ENCODE measurements at regions not wholly inside any gene's neighbourhood (a gene's known extent, or its start where the extent isn't known, plus 50 kb on each side); places are given as distances from the start of the nearest gene placed in this dataset.
"Not testable (repeated sequence)": the region's sequence is repeated elsewhere in the genome, so short reads cannot be mapped to it uniquely, and the experiment has no call there.

DNA sequence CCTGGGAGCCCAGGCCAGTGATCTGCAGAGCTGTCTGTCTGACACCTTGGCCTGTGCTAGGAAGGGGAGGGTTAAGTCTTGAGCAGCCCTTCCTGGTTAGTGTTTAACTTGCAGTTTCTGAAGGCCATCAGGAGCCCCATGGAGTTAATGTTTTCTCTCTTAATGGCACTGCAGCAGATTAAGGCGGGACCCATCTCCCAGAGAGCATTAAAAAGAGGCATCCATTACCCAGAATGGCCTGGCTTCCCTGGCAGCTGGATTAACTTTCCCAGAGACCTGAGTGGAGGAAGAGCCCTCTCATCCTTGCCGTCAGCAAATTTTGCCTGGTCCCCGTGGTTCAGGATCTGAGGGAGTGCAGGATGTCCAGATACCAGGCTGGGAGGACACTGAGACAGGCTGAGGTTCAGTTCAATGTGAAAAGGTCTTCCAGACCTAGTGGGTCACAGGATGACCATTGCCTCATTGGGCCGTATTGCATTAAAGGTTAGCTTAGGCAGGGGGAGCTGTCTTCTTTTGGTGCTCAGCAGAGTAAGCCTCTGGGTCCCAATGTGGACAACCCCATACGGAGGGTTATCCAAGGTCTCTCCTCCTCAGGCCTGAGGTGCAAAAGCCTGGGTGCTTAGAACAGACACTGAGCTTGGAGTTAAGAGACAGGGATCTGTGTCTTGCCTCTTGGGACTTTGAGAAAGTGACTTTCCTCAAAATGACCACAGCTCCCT lies 522.6 kb downstream of the PTPRU start:
- DNase-seq (ENCODE audit: low read depth in 2 of 3, low spot score in 2 of 3): no peak

DNA sequence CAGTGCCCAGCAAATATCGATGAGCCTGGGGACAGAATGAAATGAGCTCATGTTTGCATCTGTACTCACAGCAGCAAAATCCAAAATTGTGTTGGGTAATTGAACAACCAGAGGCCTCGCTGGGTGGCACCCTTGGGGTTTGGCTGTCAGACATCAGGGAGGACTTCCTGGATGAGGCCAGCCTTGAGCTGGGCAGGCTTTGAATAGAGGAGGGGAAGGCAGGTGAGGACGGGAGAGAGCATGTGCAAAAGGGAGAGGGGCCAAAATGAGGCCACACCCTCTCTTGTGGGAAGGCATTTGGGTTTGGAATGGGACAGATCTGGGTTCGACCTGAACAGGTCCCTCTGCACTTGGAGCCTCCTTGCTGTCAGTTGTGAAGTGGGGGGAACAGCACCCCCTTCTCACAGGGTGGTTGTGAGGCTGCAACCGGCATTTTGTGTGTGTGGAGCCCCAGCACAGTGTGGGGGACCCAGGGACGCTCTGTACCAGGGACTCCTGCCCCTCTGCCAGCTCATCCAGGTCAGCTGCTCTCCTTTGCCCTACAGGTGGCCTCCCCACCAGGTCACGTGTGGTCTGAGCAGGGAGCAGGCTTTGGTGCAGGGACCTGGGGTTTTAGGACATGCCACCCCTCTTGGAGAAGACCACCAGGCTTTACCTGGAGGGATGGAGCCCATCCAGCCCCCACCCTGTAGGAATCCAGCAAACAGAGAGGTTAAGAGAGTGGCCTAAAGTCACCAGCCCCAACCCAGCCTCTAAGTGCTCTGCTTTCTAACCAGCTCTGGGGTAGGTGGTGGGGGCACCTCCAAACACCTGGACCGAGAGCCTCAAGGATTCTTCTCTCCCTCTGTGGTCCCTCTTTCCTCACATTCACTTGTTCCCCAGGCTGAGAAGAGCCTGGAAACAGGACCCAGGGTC lies 521.8 kb downstream of the PTPRU start:
- no peak for DNase-seq (ENCODE audit: low read depth in 2 of 3, low spot score in 2 of 3)

DNA sequence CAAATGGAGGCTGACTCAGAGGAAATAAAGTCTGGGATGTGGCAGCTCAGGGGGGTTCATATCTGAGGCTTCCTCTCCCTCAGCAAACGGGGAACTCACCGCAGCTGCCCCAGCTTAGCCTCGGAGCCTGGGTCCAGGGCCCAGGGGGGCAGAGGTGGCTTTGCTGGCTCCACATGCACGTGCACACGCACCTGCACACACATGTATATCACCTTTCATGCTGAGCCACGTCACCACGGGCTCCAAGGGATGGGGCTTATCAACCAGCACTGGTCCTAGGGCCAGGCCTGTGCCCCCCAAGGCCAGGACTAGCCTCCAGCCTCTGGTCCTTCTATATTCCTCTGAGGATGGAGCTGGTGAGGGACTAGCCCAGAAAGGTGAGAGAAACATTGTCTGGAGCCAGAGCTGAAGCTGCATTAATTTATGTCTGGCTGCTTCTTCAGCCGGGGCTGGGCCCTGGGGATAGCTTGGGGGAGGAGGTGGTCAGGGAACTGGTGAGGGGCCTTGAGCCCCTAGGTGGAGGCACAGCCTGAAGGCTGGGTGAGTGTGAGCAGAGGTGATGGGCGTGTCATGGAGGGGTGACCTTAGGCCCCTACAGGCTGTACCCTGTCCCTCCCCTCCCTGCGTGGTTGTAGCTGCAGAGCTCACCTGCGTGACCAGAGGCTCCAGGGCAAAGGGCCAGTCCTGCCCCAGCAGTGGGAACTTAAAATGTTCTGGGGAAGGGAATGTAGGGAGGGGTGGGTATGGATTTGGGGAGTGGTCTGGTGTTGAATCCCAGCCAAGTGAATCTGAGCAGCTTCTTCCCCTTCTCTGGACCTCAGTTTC lies 520.8 kb downstream of the PTPRU start:
- no peak for DNase-seq (ENCODE audit: low read depth in 2 of 3, low spot score in 2 of 3)

DNA sequence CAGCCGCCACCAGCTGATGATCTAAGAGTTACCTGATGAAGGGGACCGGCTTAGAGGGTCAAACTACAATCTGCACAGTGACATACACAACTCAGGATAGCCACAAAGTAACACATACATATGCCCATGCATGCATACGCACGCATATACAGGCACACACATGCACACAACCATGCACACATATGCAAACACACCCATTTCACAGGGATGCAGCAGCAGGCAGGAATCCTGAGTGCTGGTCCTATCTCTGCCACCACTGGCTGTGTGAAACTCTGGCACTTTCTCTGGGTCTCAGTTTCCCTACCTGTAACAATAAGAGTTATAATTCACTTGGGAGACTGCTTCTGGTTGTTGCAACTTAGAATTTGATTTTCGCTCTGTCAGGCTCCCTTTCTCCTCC lies 520.2 kb downstream of the PTPRU start:
- DNase-seq (ENCODE audit: low read depth in 2 of 3, low spot score in 2 of 3): no peak

DNA sequence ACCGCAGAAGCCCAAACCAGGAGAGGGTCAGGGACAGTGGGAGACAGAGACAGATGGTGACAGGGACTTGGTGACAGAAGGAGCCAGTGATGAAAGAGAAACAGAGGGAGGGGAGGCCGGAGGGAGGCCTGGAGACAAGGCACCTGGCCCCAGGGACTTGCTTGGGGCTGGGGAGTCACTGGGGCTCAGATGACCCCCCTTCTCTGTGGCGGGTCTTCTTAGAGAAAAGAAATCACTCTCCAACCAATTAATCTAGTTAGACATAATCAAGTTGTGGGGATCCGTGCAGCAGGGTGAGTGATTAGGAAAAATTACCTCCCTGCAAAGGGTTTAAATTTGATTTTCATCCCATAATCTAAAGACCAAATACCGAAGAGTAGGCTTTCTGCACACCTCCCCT lies 519.8 kb downstream of the PTPRU start:
- no peak for DNase-seq (ENCODE audit: low read depth in 2 of 3, low spot score in 2 of 3)

DNA sequence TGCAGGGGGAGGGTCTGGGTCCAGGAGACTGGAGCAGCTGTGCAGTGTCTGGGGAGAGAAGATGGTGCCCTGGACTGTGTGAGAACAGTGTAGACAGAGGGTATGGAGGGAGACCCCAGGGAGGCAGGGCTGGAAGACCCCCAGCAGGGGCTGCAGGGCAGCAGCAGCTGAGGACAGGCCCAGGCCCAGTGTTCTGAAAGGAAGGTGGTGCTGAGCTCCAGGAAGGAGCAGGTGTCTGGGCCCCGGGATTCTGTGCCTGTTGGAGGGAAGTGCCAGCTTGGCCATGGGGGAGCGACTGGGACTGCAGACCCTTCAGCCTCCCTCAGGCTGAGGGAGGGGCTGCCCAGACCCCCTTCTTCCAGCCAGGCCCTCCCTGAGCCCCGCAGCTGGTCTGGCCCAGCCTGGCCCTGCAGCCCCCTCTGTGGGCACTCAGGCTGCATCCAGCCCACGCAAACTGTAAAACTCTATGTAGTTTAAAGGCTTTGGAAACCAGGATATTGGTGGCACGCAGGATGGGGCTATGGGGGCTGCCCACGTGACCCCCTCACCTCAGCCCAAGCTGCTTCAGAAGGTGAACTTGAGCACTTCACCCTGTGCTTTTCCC lies 519.2 kb downstream of the PTPRU start:
- not testable (repeated sequence) for DNase-seq (ENCODE audit: low read depth in 2 of 3, low spot score in 2 of 3)

DNA sequence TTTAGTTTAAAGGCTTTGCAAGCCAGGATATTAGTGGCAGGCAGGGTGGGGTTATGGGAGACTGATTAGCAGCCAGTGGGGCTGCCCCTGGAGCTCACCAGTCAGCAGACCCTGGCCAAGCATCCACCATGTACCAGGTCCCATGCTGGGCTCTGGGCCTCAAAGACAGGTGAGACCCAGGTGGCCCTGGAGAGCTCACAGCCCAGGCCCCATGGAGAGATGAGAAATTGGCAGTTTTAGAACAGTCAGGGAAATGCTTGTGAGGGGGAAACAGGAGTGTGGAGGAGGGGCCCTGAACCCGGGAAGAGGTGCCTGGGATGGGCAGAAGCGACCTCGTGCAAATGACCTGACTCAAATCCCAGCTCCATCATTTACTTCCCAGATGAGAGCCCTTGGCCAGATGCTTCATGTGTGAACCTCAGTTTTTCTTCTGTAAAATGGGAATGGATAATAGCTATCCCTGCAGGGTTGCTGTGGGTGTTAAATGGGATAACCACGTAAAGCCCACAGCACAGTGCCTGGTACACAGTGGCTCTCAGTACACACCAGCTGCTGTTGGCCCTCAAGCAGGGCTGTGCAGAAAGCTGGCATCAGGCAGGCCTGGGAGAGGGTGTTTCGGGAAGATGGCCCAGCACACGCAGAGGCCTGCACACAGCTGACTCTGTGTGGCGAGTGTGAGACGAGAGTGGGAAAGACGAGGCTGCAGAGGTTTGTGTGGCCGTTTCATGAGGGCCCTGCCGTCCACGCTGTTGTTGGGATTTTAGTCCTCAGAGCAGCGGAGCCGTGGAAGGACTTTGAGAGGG lies 518.5 kb downstream of the PTPRU start:
- DNase-seq (ENCODE audit: low read depth in 2 of 3, low spot score in 2 of 3): no peak

DNA sequence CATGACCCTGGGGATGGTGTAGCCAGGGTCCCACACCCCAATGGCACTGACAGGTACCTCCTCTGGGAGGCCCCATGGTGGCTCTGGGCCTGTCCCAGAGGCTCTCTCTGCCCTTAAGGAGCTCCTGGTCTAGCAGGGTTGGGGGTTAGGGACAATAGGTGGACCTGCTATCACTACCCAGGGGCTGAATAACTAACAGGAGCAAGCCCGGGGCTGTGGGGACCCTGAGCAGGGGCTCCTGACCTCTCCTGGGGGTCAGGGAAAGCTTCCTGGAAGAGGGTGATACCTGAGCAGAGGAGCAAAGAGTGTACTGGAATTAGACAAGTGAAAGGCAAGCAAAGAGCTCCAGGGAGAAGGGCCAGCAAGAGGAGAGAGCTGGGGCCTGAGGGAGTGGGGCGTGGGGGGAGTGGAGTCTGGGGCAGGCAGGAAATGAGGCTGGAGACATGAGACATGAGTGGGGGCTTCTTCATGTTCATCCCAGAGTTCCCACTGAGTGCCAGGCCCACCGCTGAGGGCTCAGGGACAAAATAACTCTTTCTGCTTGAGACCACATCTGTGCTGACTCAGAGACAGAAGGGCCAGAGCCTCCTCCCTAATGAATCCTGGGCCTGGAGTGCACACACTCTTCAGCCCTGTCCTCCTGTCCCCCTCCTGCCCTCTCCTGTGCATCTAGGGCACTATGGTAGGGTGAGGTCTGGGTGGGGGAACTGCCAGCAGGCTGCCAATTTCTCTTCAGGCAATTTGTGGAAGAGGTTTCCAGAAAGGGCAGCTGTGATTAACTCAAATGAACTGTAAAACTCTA lies 517.6 kb downstream of the PTPRU start:
- DNase-seq (ENCODE audit: low read depth in 2 of 3, low spot score in 2 of 3): no peak

DNA sequence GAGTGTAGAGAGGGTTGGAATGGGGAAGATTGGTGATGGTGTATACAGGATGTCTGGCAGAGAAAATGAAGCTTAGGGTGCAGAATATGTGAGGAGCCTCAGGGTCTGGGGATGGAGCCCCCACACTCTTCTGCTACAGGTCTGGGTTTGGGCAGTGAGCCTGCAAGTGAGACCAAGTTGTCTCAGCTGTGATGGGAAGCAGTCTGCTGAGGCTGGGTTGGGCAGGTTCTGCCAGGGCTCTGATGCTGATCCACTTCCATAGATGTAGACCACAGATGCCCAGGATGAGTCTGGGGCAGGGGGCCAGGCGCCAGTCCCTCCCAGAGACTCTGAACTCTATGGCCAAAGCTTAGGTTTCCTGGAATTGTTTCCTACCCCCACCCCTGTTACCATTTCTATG lies 516.9 kb downstream of the PTPRU start:
- no peak for DNase-seq (ENCODE audit: low read depth in 2 of 3, low spot score in 2 of 3)

DNA sequence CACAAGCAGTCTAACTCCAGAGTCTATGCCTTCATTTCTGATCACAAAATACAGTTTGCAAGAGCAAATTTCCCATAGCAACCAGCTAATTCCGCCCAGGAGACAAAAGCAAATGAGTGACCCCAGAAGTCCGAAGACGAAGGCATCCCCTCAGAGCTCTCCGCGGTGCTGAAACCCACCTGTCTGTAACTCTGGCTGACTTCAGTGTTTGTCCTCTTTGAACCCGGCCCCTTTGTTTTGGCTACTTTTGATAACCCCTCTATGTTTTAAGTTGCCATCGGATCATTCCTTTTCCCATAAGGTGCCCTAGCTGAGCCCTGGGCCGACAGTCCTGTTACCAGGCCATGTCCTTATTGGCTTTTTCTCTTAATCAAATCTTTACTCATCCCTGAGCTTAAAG lies 515.8 kb downstream of the PTPRU start:
- DNase-seq (ENCODE audit: low read depth in 2 of 3, low spot score in 2 of 3): no peak

DNA sequence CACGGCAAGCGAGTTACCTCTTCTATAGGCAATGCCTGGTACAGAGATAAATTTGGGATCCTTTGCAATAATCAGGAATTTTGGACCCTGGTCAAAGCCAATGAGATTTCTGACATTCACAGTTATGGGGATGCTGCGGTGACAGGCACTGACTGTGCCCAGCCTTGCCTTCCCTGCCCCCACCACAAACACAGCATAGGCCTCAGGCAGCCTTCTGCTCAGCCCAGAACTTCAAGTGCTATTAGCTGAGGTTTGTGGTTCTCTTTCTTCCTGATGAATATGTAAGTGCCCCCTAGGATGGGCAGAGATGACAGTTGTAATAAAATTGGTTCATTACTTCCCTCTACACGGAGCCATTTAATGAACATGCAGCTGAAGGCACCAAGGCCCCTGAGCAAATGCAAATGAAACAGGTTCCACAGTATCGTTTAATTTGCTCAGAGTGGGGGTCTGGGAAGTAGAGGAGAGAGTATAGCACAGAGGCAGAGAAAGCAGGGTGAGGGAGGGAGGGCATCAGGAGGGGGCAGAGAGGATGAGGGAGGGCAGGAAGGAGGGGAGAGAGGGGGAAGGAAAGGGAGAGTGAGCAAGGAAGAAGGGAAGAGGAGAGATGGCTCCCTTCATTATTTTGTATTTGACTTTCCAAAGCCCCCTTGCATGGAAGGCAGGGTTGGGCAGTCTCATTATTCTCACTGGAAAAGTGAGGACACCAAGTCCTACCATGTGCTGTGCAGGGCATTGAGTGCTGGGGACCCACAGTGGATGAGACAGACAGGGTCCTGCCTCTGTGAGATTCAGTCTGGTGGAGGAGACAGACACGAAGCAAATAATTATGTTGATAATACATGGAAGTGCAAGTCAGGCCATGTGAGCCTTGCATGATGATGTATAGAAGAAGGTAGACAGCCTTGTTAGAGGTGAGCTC lies 513.0 kb downstream of the PTPRU start:
- no peak for DNase-seq (ENCODE audit: low read depth in 2 of 3, low spot score in 2 of 3)

DNA sequence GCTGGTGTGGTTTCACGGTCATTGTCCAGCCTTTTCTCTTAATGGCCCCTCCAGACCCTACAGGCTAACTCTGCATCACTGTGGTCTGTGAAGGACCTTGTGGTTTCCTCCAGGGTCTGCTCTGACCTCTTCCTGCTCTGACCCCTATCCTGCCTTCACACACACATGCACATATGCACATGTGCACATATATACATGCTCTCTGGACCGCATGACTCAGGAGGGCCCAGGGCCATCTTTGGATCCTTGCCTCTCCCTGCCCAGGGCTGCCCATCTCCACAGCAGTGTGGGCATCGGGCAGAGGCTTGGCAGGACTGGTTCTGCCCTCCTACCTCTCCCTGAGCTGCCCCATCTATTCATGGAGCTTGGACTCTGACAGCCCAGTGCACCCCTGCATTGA lies 510.9 kb downstream of the PTPRU start:
- DNase-seq (ENCODE audit: low read depth in 2 of 3, low spot score in 2 of 3): no peak

DNA sequence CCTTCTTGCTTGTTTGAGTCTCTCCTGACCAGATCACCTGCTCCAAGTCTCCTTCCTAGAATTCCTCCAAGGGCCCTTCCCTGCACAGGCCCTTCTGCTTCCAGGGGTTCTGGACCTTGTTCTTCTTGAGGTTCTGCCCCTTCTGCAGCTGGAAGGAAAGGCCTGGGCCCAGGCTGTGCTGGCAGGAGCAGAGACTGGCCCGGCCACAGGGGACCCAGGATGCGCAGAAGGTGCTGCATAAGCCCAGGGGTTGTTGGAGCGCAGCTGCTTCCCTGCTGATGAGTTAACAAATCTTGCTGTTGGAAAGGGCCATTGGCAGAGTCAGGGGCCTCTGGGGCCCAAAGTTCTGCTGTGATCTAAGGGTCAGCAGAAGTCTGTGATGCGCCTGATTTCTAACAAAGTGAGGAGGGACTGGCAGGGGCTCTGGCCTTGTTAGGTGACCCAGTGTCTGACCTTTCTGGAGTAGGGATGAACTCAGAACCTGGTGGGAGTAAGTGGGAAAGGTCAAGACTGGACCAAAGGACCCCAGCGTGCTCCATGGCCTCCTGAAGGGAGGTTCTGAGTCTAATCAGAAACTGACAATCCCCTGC lies 509.8 kb downstream of the PTPRU start:
- no peak for DNase-seq (ENCODE audit: low read depth in 2 of 3, low spot score in 2 of 3)

DNA sequence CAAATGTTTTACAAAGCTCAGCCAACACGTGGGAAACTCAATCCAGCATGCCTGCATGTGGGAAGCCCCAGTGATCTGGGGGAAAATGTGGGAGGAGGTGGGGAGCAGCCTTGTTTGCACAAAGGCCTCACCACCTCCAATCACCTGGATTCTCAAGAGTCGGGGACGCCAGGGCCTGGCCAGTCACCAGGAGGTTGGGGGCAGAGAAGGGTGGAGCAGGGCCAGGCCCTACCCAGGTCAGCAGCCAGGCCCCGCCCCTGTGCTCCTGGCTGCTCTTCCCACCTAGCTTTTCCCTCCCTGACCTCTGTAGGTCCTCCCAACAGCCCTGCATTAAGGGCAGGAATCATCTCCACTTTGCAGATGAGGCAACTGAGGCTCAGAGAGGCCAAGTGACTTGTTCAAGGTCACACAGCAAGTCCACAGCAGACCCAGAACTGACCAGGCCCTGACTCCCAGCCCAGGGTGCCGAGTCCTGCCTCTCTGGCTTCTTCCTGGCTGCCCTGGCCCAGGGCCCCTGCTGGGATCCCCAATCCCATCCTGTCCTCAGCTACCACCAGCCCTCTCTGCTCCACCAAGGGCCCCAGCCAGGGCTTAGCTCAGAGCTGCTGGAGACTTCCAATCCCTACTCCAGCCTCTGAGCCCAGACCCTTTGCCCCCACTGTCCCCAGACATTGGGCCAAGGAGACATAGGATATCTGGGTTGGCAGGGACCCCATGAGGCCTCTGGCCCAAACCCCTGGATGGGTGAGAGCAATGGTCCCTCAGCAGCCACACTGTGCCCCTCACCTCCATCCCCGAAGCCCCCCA lies 508.6 kb downstream of the PTPRU start:
- no peak for DNase-seq (ENCODE audit: low read depth in 2 of 3, low spot score in 2 of 3)

DNA sequence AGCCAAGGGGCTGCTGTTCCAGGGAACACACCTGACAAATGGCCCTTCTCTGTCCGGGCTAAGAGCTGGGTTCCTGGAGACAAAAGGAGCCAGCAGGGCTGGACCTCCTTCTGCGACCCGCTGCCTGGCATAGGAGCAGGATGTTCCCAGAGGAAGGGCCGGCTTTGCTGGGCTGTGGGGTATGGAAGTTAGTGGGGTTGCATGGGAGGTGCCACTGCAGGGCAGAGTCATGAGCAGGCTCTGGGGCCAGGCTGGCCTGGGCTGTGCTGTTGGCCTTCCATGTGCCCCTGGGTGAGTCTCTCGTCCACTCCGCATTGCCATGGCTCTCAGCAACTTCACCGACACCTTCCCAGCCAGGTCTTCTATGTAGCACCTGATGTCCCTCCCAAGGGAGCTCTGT lies 507.6 kb downstream of the PTPRU start:
- no peak for DNase-seq (ENCODE audit: low read depth in 2 of 3, low spot score in 2 of 3)

DNA sequence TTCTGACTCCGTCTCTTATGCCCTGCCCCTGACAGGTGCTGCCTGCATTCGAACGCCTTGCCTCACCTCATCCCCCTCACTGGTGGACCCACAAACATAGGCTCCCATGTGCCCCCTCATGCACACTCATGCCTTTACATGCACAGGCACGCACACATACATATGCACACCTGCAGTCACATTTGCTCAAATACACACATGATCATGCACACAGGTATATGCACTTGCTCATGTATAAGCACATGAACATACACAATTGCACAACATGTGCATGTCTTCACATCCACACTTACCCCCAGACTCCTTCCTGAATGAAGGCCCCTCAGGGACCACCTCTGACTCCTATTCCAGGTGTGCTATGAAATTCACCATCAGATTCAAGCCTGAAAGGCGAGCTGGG lies 506.9 kb downstream of the PTPRU start:
- no peak for DNase-seq (ENCODE audit: low read depth in 2 of 3, low spot score in 2 of 3)

DNA sequence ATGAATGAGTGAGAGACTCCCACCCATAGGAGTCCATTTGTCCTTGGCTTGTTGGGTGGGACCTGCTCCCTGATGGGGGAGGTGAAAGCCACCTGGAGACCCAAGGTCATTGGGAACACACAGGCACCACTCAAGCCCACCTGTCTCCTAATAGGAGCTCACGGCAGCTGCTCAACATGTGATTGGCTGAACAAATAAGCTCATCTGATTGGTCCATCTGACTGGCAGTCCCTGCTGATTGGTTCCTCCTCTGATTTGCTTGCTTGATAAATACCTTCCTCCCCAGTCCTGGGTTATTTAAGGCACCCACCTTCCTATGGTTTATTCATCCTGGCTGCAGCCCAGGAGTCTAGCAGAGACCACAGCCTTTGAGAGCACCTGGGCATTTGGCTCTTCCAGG lies 502.9 kb downstream of the PTPRU start:
- no peak for DNase-seq (ENCODE audit: low read depth in 2 of 3, low spot score in 2 of 3)
